ENCODE measurements at regions not wholly inside any gene's neighbourhood (a gene's known extent, or its start where the extent isn't known, plus 50 kb on each side); places are given as distances from the start of the nearest gene placed in this dataset.

GRCh38 chr4:119785963-119786362 lies 157.4 kb upstream of the PDE5A start:
- Histone ChIP-seq H3K9ac (ENCODE audit: low read length) (no peak overlapping the region), H3K9me3 (ENCODE audit: low read length) (no peaks in the 10 kb centered on the region), H3F3A (ENCODE audit: insufficient read depth, low read length, poor library complexity, severe bottlenecking) (no peaks in the 10 kb centered on the region), H4K20me1 (ENCODE audit: insufficient read depth) (no peaks in the 10 kb centered on the region), H3K27me3 (ENCODE audit: insufficient read depth, low read depth, low read length) (no peaks in the 10 kb centered on the region), H3K36me3 (ENCODE audit: insufficient read depth, low read length) (no peaks in the 10 kb centered on the region), H3K9me2 (ENCODE audit: insufficient read depth, low read length) (no peaks in the 10 kb centered on the region), H3K4me3 (ENCODE audit: low read length) (no peak overlapping the region), H3K27ac (ENCODE audit: low read length) (no peak overlapping the region), H3K4me2 (ENCODE audit: low read length) (no peak overlapping the region), H3K79me2 (replicated peaks; ENCODE audit: insufficient read depth, low read length) (no peaks in the 10 kb centered on the region), H2AFZ (ENCODE audit: low read depth, low read length) (no peak overlapping the region)
- TF ChIP-seq, protein P1, sequence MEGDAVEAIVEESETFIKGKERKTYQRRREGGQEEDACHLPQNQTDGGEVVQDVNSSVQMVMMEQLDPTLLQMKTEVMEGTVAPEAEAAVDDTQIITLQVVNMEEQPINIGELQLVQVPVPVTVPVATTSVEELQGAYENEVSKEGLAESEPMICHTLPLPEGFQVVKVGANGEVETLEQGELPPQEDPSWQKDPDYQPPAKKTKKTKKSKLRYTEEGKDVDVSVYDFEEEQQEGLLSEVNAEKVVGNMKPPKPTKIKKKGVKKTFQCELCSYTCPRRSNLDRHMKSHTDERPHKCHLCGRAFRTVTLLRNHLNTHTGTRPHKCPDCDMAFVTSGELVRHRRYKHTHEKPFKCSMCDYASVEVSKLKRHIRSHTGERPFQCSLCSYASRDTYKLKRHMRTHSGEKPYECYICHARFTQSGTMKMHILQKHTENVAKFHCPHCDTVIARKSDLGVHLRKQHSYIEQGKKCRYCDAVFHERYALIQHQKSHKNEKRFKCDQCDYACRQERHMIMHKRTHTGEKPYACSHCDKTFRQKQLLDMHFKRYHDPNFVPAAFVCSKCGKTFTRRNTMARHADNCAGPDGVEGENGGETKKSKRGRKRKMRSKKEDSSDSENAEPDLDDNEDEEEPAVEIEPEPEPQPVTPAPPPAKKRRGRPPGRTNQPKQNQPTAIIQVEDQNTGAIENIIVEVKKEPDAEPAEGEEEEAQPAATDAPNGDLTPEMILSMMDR (IDR thresholded peaks at IDR 0.05; ENCODE audit: poor library complexity, severe bottlenecking), result no peak
- TF ChIP-seq MXI1 (conservative IDR thresholded peaks at IDR 0.05; ENCODE audit: poor library complexity, severe bottlenecking), result no peak
- TF ChIP-seq RAD21 (conservative IDR thresholded peaks at IDR 0.05), result no peak
- TF ChIP-seq EZH2 (IDR thresholded peaks at IDR 0.05; ENCODE audit: borderline replicate concordance, insufficient read depth, low read length, poor library complexity, severe bottlenecking), result no peak

GRCh38 chr4:119783189-119783983 lies 154.8 kb upstream of the PDE5A start:
- Histone ChIP-seq H3K27ac (ENCODE audit: low read length) (no peak overlapping the region), H3K36me3 (ENCODE audit: insufficient read depth, low read length) (no peaks in the 10 kb centered on the region), H3K4me2 (ENCODE audit: low read length) (no peak overlapping the region), H4K20me1 (ENCODE audit: insufficient read depth) (no peaks in the 10 kb centered on the region), H3K9me2 (ENCODE audit: insufficient read depth, low read length) (no peaks in the 10 kb centered on the region), H3K9me3 (ENCODE audit: low read length) (no peaks in the 10 kb centered on the region), H3K27me3 (ENCODE audit: insufficient read depth, low read depth, low read length) (no peaks in the 10 kb centered on the region), H3K9ac (ENCODE audit: low read length) (no peak overlapping the region), H3F3A (ENCODE audit: insufficient read depth, low read length, poor library complexity, severe bottlenecking) (no peaks in the 10 kb centered on the region), H3K79me2 (replicated peaks; ENCODE audit: insufficient read depth, low read length) (no peaks in the 10 kb centered on the region), H2AFZ (ENCODE audit: low read depth, low read length) (no peak overlapping the region), H3K4me3 (ENCODE audit: low read length) (no peak overlapping the region)
- TF ChIP-seq TAF1 (IDR thresholded peaks at IDR 0.05; ENCODE audit: low read depth) (no peak), EZH2 (IDR thresholded peaks at IDR 0.05; ENCODE audit: borderline replicate concordance, insufficient read depth, low read length, poor library complexity, severe bottlenecking) (no peak), RAD21 (conservative IDR thresholded peaks at IDR 0.05) (no peak), POLR2AphosphoS5 (IDR thresholded peaks at IDR 0.05) (no peak), REST (IDR thresholded peaks at IDR 0.05; ENCODE audit: borderline replicate concordance) (no peak), MXI1 (conservative IDR thresholded peaks at IDR 0.05; ENCODE audit: poor library complexity, severe bottlenecking) (no peak), SMC3 (conservative IDR thresholded peaks at IDR 0.05; ENCODE audit: poor library complexity) (no peak), EP300 (conservative IDR thresholded peaks at IDR 0.05; ENCODE audit: poor library complexity, severe bottlenecking) (no peak)
- TF ChIP-seq, protein P1 (IDR thresholded peaks at IDR 0.05; ENCODE audit: poor library complexity, severe bottlenecking), result no peak

Measured in neural cell (in vitro differentiated cells).